ENCODE measurements at regions not wholly inside any gene's neighbourhood (a gene's known extent, or its start where the extent isn't known, plus 50 kb on each side); places are given as distances from the start of the nearest gene placed in this dataset.
"Not testable (repeated sequence)": the region's sequence is repeated elsewhere in the genome, so short reads cannot be mapped to it uniquely, and the experiment has no call there.

- no peaks in the 10 kb centered on the region for H3K9me3 Mint-ChIP-seq
- no peaks in the 10 kb centered on the region for H3K4me1 Mint-ChIP-seq
- no peak overlapping the region for H3K4me3 Mint-ChIP-seq
- H3K36me3 Mint-ChIP-seq (ENCODE audit: low read depth) = no peaks in the 10 kb centered on the region
- H3K27ac Mint-ChIP-seq = no peak overlapping the region
- intact Hi-C loops (cut with micrococcal nuclease) = no loop called here
- DNase-seq = no peak
- no peaks in the 10 kb centered on the region for H3K27me3 Mint-ChIP-seq
Measured at GRCh38 chr3:26011276-26011675, 221.4 kb downstream of the OXSM start.

GRCh38 chr3:26012241-26012745 lies 222.4 kb downstream of the OXSM start:
- no peak overlapping the region for H3K4me3 Mint-ChIP-seq
- H3K27ac Mint-ChIP-seq = no peak overlapping the region
- H3K27me3 Mint-ChIP-seq = no peaks in the 10 kb centered on the region
- intact Hi-C loops (cut with micrococcal nuclease) = no loop called here
- no peaks in the 10 kb centered on the region for H3K36me3 Mint-ChIP-seq (ENCODE audit: low read depth)
- no peaks in the 10 kb centered on the region for H3K4me1 Mint-ChIP-seq
- DNase-seq = no peak
- no peaks in the 10 kb centered on the region for H3K9me3 Mint-ChIP-seq

DNA sequence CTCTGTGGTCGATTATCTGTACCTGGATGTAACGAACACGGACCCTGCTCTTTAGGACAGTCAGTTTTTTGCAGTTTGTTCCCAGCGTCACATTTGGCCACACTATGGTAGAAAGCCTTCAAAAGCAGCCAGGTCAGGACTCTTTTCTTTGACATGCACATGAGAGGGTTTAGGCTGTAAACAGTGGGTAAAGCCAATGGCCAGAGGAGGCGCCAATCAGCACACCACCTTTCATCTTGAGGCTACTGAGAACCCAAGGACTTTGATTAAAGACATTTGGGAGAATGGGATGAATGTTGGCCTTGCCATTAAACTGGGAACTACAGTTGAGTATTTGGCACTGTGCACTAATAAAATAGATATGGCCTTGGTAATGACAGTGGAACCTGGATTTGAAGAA lies 225.9 kb downstream of the OXSM start:
- H3K4me3 Mint-ChIP-seq = no peak overlapping the region
- DNase-seq = no peak
- H3K36me3 Mint-ChIP-seq (ENCODE audit: low read depth) = no peaks in the 10 kb centered on the region
- no peaks in the 10 kb centered on the region for H3K27me3 Mint-ChIP-seq
- no peaks in the 10 kb centered on the region for H3K9me3 Mint-ChIP-seq
- intact Hi-C loops (cut with micrococcal nuclease) = no loop called here
- no peaks in the 10 kb centered on the region for H3K4me1 Mint-ChIP-seq
- no peak overlapping the region for H3K27ac Mint-ChIP-seq

GRCh38 chr3:26018889-26019288 lies 229.0 kb downstream of the OXSM start:
- intact Hi-C loops (cut with micrococcal nuclease) = no loop called here
- H3K27ac Mint-ChIP-seq = no peak overlapping the region
- H3K9me3 Mint-ChIP-seq = peaks cover 4% of the 10 kb centered on the region
- no peak for DNase-seq
- H3K36me3 Mint-ChIP-seq (ENCODE audit: low read depth) = no peaks in the 10 kb centered on the region
- no peak overlapping the region for H3K4me3 Mint-ChIP-seq
- no peaks in the 10 kb centered on the region for H3K4me1 Mint-ChIP-seq
- H3K27me3 Mint-ChIP-seq = no peaks in the 10 kb centered on the region

DNA sequence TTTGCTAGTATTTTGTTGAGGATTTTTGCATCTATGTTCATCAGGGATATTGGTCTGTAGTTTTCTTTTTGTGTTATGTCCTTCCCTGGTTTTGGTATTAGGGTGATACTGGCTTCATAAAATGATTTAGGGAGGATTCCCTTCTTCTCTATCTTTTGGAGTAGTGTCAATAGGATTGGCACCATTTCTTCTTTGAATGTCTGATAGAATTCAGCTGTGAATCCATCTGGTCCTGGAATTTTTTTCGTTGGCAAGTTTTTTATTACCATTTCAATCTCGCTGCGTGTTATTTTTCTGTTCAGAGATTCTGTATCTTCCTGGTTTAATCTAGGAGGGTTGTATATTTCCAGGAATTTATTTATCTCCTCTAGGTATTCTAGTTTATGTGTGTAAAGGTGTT lies 234.3 kb downstream of the OXSM start:
- H3K4me3 Mint-ChIP-seq; intact Hi-C loops (cut with micrococcal nuclease); DNase-seq; H3K27ac Mint-ChIP-seq; H3K9me3 Mint-ChIP-seq; H3K27me3 Mint-ChIP-seq; H3K36me3 Mint-ChIP-seq (ENCODE audit: low read depth); H3K4me1 Mint-ChIP-seq: not testable (repeated sequence)

- DNase-seq = no peak
- H3K36me3 Mint-ChIP-seq (ENCODE audit: low read depth) = no peaks in the 10 kb centered on the region
- intact Hi-C loops (cut with micrococcal nuclease) = no loop called here
- no peaks in the 10 kb centered on the region for H3K27me3 Mint-ChIP-seq
- no peaks in the 10 kb centered on the region for H3K9me3 Mint-ChIP-seq
- H3K27ac Mint-ChIP-seq = no peak overlapping the region
- no peaks in the 10 kb centered on the region for H3K4me1 Mint-ChIP-seq
- no peak overlapping the region for H3K4me3 Mint-ChIP-seq
Measured at GRCh38 chr3:26029321-26029720, 239.4 kb downstream of the OXSM start.

GRCh38 chr3:26042126-26042525 lies 252.2 kb downstream of the OXSM start:
- H3K36me3 Mint-ChIP-seq (ENCODE audit: low read depth); H3K4me1 Mint-ChIP-seq; H3K27ac Mint-ChIP-seq; intact Hi-C loops (cut with micrococcal nuclease); H3K27me3 Mint-ChIP-seq; DNase-seq; H3K4me3 Mint-ChIP-seq: not testable (repeated sequence)
- peaks cover 12% of the 10 kb centered on the region for H3K9me3 Mint-ChIP-seq

- no peak for DNase-seq
- Mint-ChIP-seq H3K4me3 (no peak overlapping the region), H3K4me1 (no peaks in the 10 kb centered on the region), H3K36me3 (ENCODE audit: low read depth) (no peaks in the 10 kb centered on the region), H3K9me3 (no peaks in the 10 kb centered on the region), H3K27me3 (no peaks in the 10 kb centered on the region), H3K27ac (no peak overlapping the region)
- intact Hi-C loops (cut with micrococcal nuclease) = no loop called here
Measured at GRCh38 chr3:26049951-26050350, 260.1 kb downstream of the OXSM start.

GRCh38 chr3:26050776-26051175 lies 260.9 kb downstream of the OXSM start:
- no peaks in the 10 kb centered on the region for H3K9me3 Mint-ChIP-seq
- no peaks in the 10 kb centered on the region for H3K4me1 Mint-ChIP-seq
- no peaks in the 10 kb centered on the region for H3K36me3 Mint-ChIP-seq (ENCODE audit: low read depth)
- H3K4me3 Mint-ChIP-seq = no peak overlapping the region
- intact Hi-C loops (cut with micrococcal nuclease) = no loop called here
- DNase-seq = no peak
- no peaks in the 10 kb centered on the region for H3K27me3 Mint-ChIP-seq
- H3K27ac Mint-ChIP-seq = no peak overlapping the region

DNA sequence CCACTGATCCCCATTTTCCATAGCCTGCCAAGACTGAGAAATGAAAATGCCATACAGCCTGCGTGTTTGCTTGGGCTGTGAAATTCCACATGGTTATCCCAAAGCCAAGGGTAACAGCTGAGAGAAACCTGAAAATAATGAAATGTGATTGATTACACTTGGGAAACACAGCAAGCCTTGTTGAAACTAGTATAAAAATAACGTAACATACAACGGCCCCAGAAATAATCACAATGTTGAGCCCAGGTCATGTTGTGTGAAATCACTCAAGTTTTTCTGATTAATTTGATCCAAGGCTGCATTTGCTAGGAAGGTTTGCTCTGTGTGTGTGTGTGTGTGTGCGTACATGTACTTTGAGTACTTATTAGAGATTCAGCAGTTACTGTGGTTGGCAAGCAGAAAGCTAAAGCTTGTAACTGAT lies 269.0 kb downstream of the OXSM start:
- Mint-ChIP-seq H3K9me3 (no peaks in the 10 kb centered on the region), H3K4me1 (no peaks in the 10 kb centered on the region), H3K27me3 (no peaks in the 10 kb centered on the region), H3K4me3 (no peak overlapping the region), H3K27ac (no peak overlapping the region), H3K36me3 (ENCODE audit: low read depth) (no peaks in the 10 kb centered on the region)
- DNase-seq = no peak
- intact Hi-C loops (cut with micrococcal nuclease) = no loop called here

GRCh38 chr3:26061947-26062346 lies 272.1 kb downstream of the OXSM start:
- Mint-ChIP-seq H3K9me3 (no peaks in the 10 kb centered on the region), H3K4me1 (no peaks in the 10 kb centered on the region), H3K27me3 (no peaks in the 10 kb centered on the region), H3K36me3 (ENCODE audit: low read depth) (no peaks in the 10 kb centered on the region), H3K4me3 (no peak overlapping the region), H3K27ac (no peak overlapping the region)
- intact Hi-C loops (cut with micrococcal nuclease) = no loop called here
- no peak for DNase-seq

DNA sequence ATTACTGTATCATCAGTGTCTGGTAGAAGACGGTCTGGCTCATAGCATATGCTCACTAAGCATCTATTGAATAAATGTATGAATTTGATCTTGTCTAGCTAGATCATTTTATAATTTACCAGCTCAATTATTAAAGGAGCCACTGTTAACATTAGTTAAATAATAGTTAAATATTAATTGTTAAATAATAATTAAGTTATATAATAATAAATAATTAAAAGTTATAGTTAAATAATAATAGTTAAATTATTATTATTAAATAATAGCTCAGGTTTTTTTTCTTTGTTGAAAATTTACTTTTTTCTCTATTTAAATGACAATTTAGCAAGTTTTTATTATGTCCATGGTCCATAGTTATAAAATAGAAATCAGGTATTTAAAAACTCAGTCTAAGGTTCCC lies 274.4 kb downstream of the OXSM start:
- Mint-ChIP-seq H3K27me3 (no peaks in the 10 kb centered on the region), H3K27ac (no peak overlapping the region), H3K9me3 (no peaks in the 10 kb centered on the region), H3K36me3 (ENCODE audit: low read depth) (no peaks in the 10 kb centered on the region), H3K4me3 (no peak overlapping the region), H3K4me1 (no peaks in the 10 kb centered on the region)
- intact Hi-C loops (cut with micrococcal nuclease) = no loop called here
- no peak for DNase-seq

DNA sequence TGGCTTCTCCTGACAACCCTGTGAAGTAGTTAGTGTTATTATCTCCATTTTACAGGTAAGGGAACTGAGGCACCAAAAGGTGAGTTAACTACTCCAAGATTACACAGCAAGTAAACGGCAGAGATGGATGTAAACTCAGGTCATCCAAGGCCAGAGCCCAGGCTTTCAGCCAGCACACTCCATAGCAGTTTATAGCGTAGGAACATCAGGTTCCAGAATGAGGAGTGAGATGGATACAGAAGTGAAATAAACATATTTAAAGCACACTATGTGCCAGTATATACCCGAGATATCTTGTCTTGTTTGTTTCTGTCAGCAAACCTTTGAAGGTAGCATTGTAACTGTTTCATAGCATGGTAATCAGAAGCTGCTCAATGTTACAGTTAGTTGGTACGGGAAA lies 279.0 kb downstream of the OXSM start:
- no peak for DNase-seq
- intact Hi-C loops (cut with micrococcal nuclease) = no loop called here
- H3K36me3 Mint-ChIP-seq (ENCODE audit: low read depth) = no peaks in the 10 kb centered on the region
- no peaks in the 10 kb centered on the region for H3K4me1 Mint-ChIP-seq
- H3K27me3 Mint-ChIP-seq = no peaks in the 10 kb centered on the region
- no peak overlapping the region for H3K4me3 Mint-ChIP-seq
- H3K9me3 Mint-ChIP-seq = no peaks in the 10 kb centered on the region
- no peak overlapping the region for H3K27ac Mint-ChIP-seq

GRCh38 chr3:26070854-26071253 lies 281.0 kb downstream of the OXSM start:
- Mint-ChIP-seq H3K27me3 (no peaks in the 10 kb centered on the region), H3K9me3 (no peaks in the 10 kb centered on the region), H3K27ac (no peak overlapping the region), H3K36me3 (ENCODE audit: low read depth) (no peaks in the 10 kb centered on the region), H3K4me1 (no peaks in the 10 kb centered on the region), H3K4me3 (no peak overlapping the region)
- no peak for DNase-seq
- intact Hi-C loops (cut with micrococcal nuclease) = no loop called here

DNA sequence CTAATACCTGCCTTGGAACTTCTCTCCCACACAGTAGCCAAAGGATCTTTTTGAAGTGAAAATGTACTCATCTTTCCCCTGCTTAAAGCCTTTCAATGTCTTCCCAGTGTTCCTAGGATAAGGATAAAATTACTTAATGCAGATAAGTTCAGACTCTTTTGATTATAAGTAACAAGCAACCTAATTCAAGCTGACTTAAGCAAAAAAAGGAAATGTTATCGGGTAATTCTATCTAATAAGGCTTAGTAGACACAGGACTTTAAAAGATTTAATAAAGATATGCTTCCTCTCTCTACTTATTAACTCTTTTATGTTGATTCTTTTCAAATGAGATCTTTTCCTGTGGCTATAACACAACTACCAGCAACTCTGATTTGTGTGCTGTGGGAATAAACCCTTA lies 284.2 kb downstream of the OXSM start:
- Mint-ChIP-seq H3K36me3 (ENCODE audit: low read depth) (no peaks in the 10 kb centered on the region), H3K4me1 (no peaks in the 10 kb centered on the region), H3K4me3 (no peak overlapping the region), H3K27me3 (no peaks in the 10 kb centered on the region), H3K9me3 (no peaks in the 10 kb centered on the region), H3K27ac (no peak overlapping the region)
- intact Hi-C loops (cut with micrococcal nuclease) = no loop called here
- no peak for DNase-seq
